HL-60 (cell line): ENCODE measurements at regions not wholly inside any gene's neighbourhood (a gene's known extent, or its start where the extent isn't known, plus 50 kb on each side); places are given as distances from the start of the nearest gene placed in this dataset.

Experiments
- DNase-seq, 2 experiments: peaks; one replicate each; pipeline ENCODE4 v3.0.0-alpha.2; 2010 to 2020; ENCODE audit warnings: low read depth in 1 of 2, low spot score in 1 of 2
- H3K27ac ChIP-seq: fragments of 250-450 bp; sonication (Bioruptor Pico); replicated peaks from 2 replicates; pipeline ENCODE4 v1.5.1; 2020; ENCODE audit warnings: mild to moderate bottlenecking, moderate library complexity
- H3K27me3 ChIP-seq: fragments of 250-450 bp; sonication (Bioruptor Pico); 2 replicates; pipeline ENCODE4 v1.5.1; 2021; ENCODE audit warnings: mild to moderate bottlenecking, moderate library complexity; ENCODE audit not compliant: insufficient read depth, poor library complexity, severe bottlenecking
- H3K4me3 ChIP-seq: replicated peaks from 2 replicates; pipeline ENCODE4 v1.5.1; 2011; ENCODE audit warnings: mild to moderate bottlenecking, control low read depth, low read length; ENCODE audit not compliant: insufficient read depth
- GABPA ChIP-seq: IDR thresholded peaks from 2 replicates; pipeline ENCODE4 v1.6.1; 2012; ENCODE audit warnings: low read depth
- POLR2AphosphoS5 ChIP-seq: IDR thresholded peaks from 2 replicates; pipeline ENCODE4 v1.6.1; 2012; ENCODE audit warnings: low read depth
- SPI1 ChIP-seq: IDR thresholded peaks from 2 replicates; pipeline ENCODE4 v1.6.1; 2012; ENCODE audit warnings: low read depth, mild to moderate bottlenecking, borderline replicate concordance
- TF ChIP-seq, protein P1 (sequence below): IDR thresholded peaks from one replicate; pipeline ENCODE4 v1.5.1; 2011; ENCODE audit warnings: low read length, control low read depth, inconsistent platforms; ENCODE audit not compliant: insufficient read depth
- TF ChIP-seq, protein P2 (sequence below): IDR thresholded peaks from 2 replicates; pipeline ENCODE4 v1.6.1; 2012; ENCODE audit warnings: low read depth; ENCODE audit not compliant: insufficient replicate concordance

GRCh38 chr4:60201052-60201673, 999.0 kb upstream of the ADGRL3 start:
- DNase-seq: peak; percentile 26 to 27
- Histone ChIP-seq H3K27me3 (no peaks in the 10 kb centered on the region), H3K4me3 (no peak overlapping the region), H3K27ac (no peak overlapping the region)
- no peak for TF ChIP-seq SPI1
- TF ChIP-seq, protein P1, sequence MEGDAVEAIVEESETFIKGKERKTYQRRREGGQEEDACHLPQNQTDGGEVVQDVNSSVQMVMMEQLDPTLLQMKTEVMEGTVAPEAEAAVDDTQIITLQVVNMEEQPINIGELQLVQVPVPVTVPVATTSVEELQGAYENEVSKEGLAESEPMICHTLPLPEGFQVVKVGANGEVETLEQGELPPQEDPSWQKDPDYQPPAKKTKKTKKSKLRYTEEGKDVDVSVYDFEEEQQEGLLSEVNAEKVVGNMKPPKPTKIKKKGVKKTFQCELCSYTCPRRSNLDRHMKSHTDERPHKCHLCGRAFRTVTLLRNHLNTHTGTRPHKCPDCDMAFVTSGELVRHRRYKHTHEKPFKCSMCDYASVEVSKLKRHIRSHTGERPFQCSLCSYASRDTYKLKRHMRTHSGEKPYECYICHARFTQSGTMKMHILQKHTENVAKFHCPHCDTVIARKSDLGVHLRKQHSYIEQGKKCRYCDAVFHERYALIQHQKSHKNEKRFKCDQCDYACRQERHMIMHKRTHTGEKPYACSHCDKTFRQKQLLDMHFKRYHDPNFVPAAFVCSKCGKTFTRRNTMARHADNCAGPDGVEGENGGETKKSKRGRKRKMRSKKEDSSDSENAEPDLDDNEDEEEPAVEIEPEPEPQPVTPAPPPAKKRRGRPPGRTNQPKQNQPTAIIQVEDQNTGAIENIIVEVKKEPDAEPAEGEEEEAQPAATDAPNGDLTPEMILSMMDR: peak; percentile 80

DNA sequence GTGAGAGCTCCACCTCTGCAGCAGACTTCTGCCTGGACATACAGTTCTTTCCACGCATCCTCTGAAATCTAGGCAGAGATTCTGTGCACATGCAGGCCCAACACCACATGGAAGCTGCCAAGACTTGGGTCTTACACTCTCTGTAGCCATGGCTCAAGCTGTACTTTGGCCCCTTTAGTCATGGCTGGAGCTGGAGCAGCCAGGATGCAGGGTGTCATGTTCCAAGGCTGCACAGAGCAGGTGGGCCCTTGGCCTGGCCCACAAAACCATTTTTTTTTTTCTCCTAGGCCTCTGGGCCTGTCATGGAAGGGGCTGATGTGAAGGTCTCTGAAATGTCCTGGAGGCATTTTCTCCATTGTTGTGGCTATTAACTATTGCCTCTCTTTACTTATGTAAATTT, 990.5 kb upstream of the ADGRL3 start:
- no peak for DNase-seq
- H3K27ac ChIP-seq: no peak overlapping the region
- H3K27me3 ChIP-seq: no peaks in the 10 kb centered on the region
- TF ChIP-seq POLR2AphosphoS5 (no peak), SPI1 (no peak), GABPA (no peak)
- TF ChIP-seq, protein P1: no peak
- TF ChIP-seq, protein P2, sequence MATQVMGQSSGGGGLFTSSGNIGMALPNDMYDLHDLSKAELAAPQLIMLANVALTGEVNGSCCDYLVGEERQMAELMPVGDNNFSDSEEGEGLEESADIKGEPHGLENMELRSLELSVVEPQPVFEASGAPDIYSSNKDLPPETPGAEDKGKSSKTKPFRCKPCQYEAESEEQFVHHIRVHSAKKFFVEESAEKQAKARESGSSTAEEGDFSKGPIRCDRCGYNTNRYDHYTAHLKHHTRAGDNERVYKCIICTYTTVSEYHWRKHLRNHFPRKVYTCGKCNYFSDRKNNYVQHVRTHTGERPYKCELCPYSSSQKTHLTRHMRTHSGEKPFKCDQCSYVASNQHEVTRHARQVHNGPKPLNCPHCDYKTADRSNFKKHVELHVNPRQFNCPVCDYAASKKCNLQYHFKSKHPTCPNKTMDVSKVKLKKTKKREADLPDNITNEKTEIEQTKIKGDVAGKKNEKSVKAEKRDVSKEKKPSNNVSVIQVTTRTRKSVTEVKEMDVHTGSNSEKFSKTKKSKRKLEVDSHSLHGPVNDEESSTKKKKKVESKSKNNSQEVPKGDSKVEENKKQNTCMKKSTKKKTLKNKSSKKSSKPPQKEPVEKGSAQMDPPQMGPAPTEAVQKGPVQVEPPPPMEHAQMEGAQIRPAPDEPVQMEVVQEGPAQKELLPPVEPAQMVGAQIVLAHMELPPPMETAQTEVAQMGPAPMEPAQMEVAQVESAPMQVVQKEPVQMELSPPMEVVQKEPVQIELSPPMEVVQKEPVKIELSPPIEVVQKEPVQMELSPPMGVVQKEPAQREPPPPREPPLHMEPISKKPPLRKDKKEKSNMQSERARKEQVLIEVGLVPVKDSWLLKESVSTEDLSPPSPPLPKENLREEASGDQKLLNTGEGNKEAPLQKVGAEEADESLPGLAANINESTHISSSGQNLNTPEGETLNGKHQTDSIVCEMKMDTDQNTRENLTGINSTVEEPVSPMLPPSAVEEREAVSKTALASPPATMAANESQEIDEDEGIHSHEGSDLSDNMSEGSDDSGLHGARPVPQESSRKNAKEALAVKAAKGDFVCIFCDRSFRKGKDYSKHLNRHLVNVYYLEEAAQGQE: no peak
- no peak overlapping the region for H3K4me3 ChIP-seq

GRCh38 chr4:60215906-60216305, 984.2 kb upstream of the ADGRL3 start:
- no peak for DNase-seq
- Histone ChIP-seq H3K27ac (no peak overlapping the region), H3K27me3 (no peaks in the 10 kb centered on the region)

More at GRCh38 chr4:60215906-60216305, 984.2 kb upstream of the ADGRL3 start:
- H3K4me3 ChIP-seq: no peak overlapping the region
- TF ChIP-seq GABPA (no peak), SPI1 (no peak), POLR2AphosphoS5 (no peak)
- TF ChIP-seq, protein P2: no peak
- TF ChIP-seq, protein P1: no peak
